ENCODE measurements at regions not wholly inside any gene's neighbourhood (a gene's known extent, or its start where the extent isn't known, plus 50 kb on each side); places are given as distances from the start of the nearest gene placed in this dataset.

- Mint-ChIP-seq H3K27me3 (ENCODE audit: low read depth) (peaks cover 3% of the 10 kb centered on the region), H3K4me3 (no peak overlapping the region), H3K36me3 (ENCODE audit: low read depth) (no peaks in the 10 kb centered on the region), H3K27ac (no peak overlapping the region), H3K4me1 (no peaks in the 10 kb centered on the region), H3K9me3 (peaks cover 19% of the 10 kb centered on the region)
- TF ChIP-seq, protein P1, sequence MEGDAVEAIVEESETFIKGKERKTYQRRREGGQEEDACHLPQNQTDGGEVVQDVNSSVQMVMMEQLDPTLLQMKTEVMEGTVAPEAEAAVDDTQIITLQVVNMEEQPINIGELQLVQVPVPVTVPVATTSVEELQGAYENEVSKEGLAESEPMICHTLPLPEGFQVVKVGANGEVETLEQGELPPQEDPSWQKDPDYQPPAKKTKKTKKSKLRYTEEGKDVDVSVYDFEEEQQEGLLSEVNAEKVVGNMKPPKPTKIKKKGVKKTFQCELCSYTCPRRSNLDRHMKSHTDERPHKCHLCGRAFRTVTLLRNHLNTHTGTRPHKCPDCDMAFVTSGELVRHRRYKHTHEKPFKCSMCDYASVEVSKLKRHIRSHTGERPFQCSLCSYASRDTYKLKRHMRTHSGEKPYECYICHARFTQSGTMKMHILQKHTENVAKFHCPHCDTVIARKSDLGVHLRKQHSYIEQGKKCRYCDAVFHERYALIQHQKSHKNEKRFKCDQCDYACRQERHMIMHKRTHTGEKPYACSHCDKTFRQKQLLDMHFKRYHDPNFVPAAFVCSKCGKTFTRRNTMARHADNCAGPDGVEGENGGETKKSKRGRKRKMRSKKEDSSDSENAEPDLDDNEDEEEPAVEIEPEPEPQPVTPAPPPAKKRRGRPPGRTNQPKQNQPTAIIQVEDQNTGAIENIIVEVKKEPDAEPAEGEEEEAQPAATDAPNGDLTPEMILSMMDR (IDR thresholded peaks at IDR 0.05; ENCODE audit: unreplicated experiment in 3 of 3) = no peak
Observed at GRCh38 chr5:61245936-61246335, 83.7 kb upstream of the SMIM15 start.

- Mint-ChIP-seq H3K36me3 (ENCODE audit: low read depth) (no peaks in the 10 kb centered on the region), H3K4me1 (no peaks in the 10 kb centered on the region)
- TF ChIP-seq, protein P1 (IDR thresholded peaks at IDR 0.05; ENCODE audit: unreplicated experiment in 3 of 3) = no peak
Observed at GRCh38 chr5:61246768-61247307, 84.6 kb upstream of the SMIM15 start.

GRCh38 chr5:61251874-61252642, 80.0 kb upstream of the ZSWIM6 start:
- Mint-ChIP-seq H3K4me1 (no peaks in the 10 kb centered on the region), H3K4me3 (no peak overlapping the region), H3K27me3 (ENCODE audit: low read depth) (no peaks in the 10 kb centered on the region), H3K27ac (no peak overlapping the region), H3K9me3 (peaks cover 12% of the 10 kb centered on the region), H3K36me3 (ENCODE audit: low read depth) (no peaks in the 10 kb centered on the region)
- TF ChIP-seq, protein P1 (IDR thresholded peaks at IDR 0.05; ENCODE audit: unreplicated experiment in 3 of 3) = no peak

More at GRCh38 chr5:61246768-61247307, 84.6 kb upstream of the SMIM15 start:
- no peak overlapping the region for H3K27ac Mint-ChIP-seq
- H3K4me3 Mint-ChIP-seq = no peak overlapping the region
- H3K9me3 Mint-ChIP-seq = peaks cover 16% of the 10 kb centered on the region
- peaks cover 3% of the 10 kb centered on the region for H3K27me3 Mint-ChIP-seq (ENCODE audit: low read depth)

- Mint-ChIP-seq H3K36me3 (ENCODE audit: low read depth) (no peaks in the 10 kb centered on the region), H3K27me3 (ENCODE audit: low read depth) (no peaks in the 10 kb centered on the region), H3K4me1 (no peaks in the 10 kb centered on the region), H3K27ac (no peak overlapping the region), H3K9me3 (peaks cover 12% of the 10 kb centered on the region), H3K4me3 (no peak overlapping the region)
- TF ChIP-seq, protein P1 (IDR thresholded peaks at IDR 0.05; ENCODE audit: unreplicated experiment in 3 of 3) = no peak
Observed at GRCh38 chr5:61252643-61252925, 79.5 kb upstream of the ZSWIM6 start.

DNA sequence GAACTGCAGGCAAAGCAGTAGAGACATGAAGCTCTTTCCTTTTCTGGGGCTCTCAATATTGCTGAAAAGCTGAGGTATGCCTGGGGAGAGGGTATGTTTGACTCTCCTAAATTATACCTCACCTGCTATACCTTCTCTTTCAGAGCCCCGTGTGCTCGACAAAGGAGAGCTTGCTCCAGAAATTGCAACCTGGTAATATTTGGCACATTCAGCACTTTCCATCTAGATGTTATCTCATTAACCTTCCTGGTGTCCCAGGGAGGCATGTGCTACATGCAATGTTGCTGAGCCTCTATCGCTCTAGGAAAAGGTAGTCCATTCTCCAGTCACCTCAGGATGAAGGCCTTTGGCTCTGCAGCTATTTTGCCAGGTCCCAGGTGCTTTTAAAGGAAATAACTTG, 78.5 kb upstream of the ZSWIM6 start:
- H3K27me3 Mint-ChIP-seq (ENCODE audit: low read depth) = no peaks in the 10 kb centered on the region
- TF ChIP-seq, protein P1 (IDR thresholded peaks at IDR 0.05; ENCODE audit: unreplicated experiment in 3 of 3) = no peak
- H3K9me3 Mint-ChIP-seq = peaks cover 12% of the 10 kb centered on the region
- H3K4me1 Mint-ChIP-seq = no peaks in the 10 kb centered on the region
- no peak overlapping the region for H3K27ac Mint-ChIP-seq
- H3K4me3 Mint-ChIP-seq = no peak overlapping the region
- H3K36me3 Mint-ChIP-seq (ENCODE audit: low read depth) = no peaks in the 10 kb centered on the region
